ES-I3 (cell line): ENCODE measurements at regions not wholly inside any gene's neighbourhood (a gene's known extent, or its start where the extent isn't known, plus 50 kb on each side); places are given as distances from the start of the nearest gene placed in this dataset.
"Not testable (repeated sequence)": the region's sequence is repeated elsewhere in the genome, so short reads cannot be mapped to it uniquely, and the experiment has no call there.

ENCODE experiments used
- H3K36me3 ChIP-seq: 2 replicates; pipeline ENCODE4 v1.6.1; 2013; ENCODE audit warnings: mild to moderate bottlenecking, low read length, control low read depth, moderate library complexity; ENCODE audit not compliant: insufficient read depth
- H3K4me1 ChIP-seq: 2 replicates; pipeline ENCODE4 v1.6.1; 2013; ENCODE audit warnings: mild to moderate bottlenecking, control low read depth, low read length; ENCODE audit not compliant: insufficient read depth
- H3K9ac ChIP-seq: 2 replicates; pipeline ENCODE4 v1.6.1; 2013; ENCODE audit warnings: low read depth, mild to moderate bottlenecking, low read length, moderate library complexity
- H3K9me3 ChIP-seq: 2 replicates; pipeline ENCODE4 v1.6.1; 2013; ENCODE audit warnings: mild to moderate bottlenecking, low read length, moderate library complexity; ENCODE audit not compliant: control insufficient read depth, insufficient read depth

DNA sequence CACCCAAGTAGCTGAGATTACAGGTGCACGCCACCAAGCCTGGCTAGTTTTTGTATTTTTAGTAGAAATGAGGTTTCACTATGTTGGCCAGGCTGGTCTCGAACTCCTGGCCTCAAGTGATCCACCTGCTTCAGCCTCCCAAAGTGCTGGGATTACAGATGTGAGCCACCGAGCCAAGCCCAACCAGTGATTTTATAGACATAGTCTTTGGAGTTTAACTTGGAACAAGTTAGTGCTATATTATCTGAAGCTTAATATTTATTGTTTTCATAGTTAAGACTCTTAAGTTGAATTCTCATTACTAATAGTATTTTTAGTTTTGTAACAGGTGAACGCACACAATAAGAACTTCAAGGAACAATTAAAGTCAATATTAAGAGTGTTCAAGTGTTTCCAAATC is 122.1 kb downstream of the SPAG6 start:
- H3K36me3 ChIP-seq, H3K9me3 ChIP-seq: not testable (repeated sequence)

DNA sequence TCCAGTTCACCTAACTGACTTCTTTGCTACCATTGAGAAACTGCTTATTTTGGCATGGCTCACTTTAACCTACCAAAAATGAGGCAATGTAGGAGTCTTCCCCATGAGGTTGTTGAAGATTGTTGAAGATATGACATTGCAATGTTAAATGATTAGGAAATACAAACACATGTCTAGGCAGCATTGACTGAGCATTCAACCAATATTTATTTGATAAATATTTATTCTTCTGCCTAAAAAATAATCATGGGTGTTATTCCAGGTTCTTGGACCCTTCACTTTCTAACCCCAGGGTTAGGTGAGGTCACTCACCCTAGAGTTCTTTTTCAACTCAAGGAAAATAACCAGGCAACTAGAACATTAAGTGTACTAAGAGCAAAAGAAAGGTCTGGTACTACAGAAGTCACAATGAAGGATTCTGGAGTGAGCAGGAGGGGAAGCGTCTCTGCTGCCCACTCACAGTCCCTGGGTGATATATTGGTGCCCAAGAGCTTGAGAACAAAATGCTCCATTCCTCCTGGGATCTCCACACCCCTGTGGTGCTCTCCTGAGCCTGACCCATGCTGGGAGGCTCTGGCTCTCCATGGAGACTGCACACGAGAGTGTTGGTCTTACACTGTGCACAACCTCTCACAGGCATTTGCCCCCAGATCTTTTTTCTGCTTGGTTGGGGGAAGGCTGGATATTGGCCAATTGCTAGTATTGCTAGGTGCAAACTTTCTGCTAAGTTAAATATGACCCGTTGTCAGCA is 123.4 kb downstream of the SPAG6 start:
- Histone ChIP-seq H3K9me3 (no peaks in the 10 kb centered on the region), H3K4me1 (no peaks in the 10 kb centered on the region), H3K9ac (no peak overlapping the region), H3K36me3 (no peaks in the 10 kb centered on the region)

More for the DNA sequence above, 122.1 kb downstream of the SPAG6 start:
- H3K4me1 ChIP-seq, H3K9ac ChIP-seq: not testable (repeated sequence)

DNA sequence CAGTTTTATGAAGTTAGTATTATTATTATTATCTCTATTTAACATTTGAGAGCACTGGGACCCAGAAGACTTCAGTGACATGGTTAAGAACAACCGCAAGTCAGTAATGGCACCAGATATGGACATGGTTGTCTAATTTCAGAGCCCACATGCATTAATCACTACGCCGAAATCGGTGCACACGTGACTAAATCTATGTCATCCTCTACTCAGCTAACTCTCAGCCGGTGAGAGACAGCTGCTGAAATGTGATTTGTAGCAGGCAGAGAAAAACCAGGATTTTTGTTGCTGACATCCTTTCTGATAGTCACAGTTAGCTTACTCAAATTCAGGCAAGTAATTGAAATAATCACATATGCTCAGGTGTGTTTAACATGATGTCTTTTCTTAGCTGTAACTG is 127.7 kb downstream of the SPAG6 start:
- H3K36me3 ChIP-seq, result no peaks in the 10 kb centered on the region
- no peaks in the 10 kb centered on the region for H3K4me1 ChIP-seq
- H3K9me3 ChIP-seq, result no peaks in the 10 kb centered on the region
- H3K9ac ChIP-seq, result no peak overlapping the region

DNA sequence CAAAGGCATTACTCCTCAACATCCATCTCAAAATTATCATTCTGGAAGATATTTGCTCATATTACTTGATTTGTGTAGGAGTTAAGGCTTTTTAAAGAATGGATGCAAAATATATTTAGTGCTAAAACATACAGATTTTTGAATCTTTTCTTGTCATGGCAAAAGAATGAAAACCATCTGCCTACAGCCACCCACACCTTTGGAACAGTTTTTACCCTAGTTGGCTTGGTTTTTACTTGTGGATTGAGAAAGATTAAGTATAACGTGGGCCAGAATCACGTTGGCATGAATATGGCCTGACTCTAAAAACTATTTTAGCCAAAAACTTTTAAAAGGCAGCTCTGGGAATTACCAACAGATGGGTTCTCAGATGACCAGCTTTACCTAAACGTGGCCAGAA is 128.2 kb downstream of the SPAG6 start:
- no peaks in the 10 kb centered on the region for H3K4me1 ChIP-seq
- no peaks in the 10 kb centered on the region for H3K36me3 ChIP-seq
- no peaks in the 10 kb centered on the region for H3K9me3 ChIP-seq
- no peak overlapping the region for H3K9ac ChIP-seq

DNA sequence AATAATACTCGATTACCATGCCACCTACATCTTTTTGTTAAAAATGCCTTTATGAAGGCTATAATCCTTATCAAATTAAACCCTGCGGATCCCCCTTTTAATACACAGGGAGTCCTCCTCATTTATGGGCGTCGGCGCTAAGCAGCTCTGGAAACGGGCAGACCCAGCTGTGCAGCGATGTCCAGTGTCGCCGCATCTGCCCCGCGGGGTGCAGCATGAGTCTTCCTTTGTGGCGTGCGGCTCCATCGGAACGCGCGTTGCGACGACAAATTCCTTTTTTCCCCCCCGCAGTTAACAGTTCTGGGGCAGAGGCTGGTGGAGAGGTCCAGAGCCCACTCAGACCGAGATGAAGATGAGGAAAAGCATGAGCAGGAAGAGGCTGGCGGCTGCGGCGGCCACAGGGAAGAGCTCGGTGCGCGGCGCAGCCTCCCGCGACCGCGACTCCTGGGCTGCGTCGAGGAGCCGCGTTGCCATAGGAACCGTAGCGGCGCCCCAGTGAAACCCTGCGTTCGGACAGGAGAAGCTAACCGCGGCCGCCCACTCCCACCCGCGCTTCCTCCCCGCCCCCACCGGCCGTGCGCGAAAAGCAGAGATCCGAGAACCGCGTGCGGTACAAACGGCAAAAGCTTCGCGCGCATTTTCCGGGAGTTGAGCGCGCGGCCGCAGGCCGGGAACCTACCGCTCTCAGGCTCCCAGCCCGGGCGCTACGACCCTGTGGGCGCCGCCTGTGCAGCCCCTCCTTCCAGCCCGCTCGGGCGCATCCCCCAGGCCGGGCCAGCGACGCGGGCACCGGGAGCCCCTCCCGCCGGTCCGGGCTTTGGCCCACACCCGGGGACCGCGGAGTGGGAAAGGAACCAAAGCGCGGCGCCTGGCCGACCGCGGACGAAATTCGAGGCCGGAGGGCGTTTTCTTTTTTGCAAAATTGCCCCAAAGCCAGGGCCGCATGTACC is 130.6 kb downstream of the SPAG6 start:
- no peaks in the 10 kb centered on the region for H3K9me3 ChIP-seq
- H3K4me1 ChIP-seq, result no peaks in the 10 kb centered on the region
- H3K36me3 ChIP-seq, result no peaks in the 10 kb centered on the region
- H3K9ac ChIP-seq, result peak overlapping the region; percentile 60; the same call in 1 of the 2 replicates

DNA sequence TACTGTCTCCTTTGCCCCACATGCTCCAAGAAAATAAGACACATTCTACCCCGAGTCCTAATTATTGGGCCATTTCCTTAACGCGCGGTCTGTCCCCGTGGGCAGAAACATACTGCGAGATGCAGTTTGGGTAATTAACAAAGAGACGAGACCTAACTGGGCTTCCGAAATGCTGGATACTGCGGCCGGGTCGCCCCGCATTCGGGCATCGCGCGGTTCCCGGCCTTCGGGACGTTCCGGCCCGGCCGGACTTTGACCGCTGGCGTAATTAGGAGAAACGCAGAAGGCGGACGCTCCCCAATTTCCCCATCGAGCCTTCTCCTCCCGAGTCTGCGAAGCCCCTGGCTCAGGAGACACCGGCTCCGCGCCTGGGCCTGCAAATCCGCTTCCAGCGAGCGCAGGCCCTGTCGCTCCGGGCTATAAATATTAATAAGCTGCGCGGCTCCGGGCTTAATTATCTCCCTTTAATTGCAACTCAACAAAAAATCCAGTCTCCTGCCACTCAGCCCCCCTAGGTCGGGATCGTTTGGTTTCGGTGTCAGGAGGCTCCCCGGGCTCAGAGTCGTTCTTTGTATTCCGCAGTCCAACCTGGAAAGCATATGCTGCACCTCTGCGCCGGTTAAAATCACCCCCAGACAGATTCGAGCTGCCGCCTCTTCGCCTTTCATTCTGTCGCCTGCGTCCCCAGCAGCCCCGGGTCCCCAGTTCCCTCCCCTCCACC is 131.5 kb downstream of the SPAG6 start:
- Histone ChIP-seq H3K9ac (peak overlapping the region; percentile 60), H3K4me1 (peaks cover 4% of the 10 kb centered on the region; the same call in 1 of the 2 replicates), H3K36me3 (no peaks in the 10 kb centered on the region), H3K9me3 (no peaks in the 10 kb centered on the region)

DNA sequence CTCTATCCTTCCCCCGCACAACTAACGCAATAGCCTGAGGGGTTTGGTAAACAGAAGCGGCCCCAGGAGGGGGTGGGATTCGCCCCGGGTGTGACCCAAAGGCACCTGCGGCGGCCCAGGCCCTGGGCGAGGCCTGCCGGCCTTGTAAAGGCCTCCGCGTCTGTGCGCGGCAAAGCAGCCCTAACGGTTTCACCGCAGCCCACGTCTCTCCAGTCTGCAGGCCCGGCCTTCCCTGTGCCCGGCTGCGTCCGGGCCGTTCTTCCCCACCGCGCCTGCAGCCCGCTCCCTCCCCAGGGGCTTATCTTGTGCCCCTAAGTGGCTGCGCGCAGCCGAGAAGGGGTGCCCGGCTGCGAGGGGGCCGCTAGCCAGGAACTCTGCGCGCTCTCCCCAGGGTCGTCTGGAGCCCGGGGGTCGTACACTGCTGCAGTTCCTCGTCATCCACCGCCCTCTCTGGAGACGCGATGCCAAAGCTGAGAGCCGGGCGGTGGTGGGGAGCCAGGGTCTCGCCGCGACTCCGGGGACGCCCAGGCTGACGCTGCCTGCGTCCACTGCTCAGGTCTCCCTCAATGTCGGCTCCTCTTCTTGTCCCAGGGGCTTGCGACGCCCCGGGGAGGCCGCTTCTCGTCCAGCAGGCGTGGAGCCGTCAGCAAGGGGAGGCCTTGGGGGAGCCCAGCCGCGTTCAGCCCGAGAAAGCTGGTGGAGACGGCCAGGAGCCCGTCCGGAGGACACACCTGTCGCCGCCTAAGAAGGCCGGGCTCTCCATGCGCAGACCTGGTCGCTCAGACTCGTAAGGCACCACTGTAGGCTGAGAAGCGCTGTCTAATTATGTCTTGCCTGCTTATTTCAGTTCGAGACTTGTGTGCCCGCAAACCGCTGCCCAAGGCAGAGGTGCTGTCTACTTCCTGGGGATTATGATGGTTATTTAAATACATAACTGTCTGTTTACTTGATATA is 132.3 kb downstream of the SPAG6 start:
- H3K4me1 ChIP-seq, result peaks cover 12% of the 10 kb centered on the region
- no peaks in the 10 kb centered on the region for H3K36me3 ChIP-seq
- no peaks in the 10 kb centered on the region for H3K9me3 ChIP-seq
- peak overlapping the region; percentile 60 for H3K9ac ChIP-seq

DNA sequence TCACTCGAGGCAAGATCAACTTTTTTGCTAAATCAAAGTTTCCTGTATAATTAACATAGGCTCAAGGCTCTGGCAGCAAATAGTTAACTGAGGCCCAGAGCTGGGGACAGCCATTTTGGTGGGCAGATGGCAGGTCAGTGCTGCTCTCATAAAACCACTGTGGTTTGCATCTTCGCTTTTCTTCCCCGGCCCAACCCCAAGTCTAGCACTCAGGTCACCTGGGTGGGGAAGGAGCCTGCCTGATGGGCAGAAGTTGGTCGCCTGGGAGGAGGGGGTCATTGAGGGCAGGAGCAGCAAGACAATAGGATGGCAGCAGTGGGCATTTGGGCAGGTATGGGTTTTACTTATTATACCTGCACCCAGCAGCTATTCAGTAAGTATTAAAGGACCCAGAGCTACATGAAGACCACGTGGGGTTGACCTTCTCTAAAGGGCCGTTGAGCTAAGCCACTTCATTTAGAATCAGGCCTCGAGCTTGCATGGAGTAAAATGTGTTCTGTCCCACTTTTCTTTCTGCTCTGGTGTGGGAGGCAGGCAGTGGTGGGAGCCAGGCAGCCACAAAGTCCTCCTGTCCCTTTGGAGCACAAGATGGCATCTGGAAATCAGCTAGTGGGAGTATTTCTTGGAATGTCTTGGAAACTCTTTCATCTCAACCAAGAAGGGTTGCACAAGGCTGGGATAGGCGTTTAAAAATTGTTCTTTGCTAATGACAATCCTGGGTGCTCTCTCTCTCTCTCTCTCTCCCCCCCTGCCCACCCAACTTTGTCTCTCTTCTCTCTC is 133.4 kb downstream of the SPAG6 start:
- peaks cover 12% of the 10 kb centered on the region for H3K4me1 ChIP-seq
- H3K9me3 ChIP-seq, result no peaks in the 10 kb centered on the region
- H3K9ac ChIP-seq, result no peak overlapping the region
- H3K36me3 ChIP-seq, result no peaks in the 10 kb centered on the region

DNA sequence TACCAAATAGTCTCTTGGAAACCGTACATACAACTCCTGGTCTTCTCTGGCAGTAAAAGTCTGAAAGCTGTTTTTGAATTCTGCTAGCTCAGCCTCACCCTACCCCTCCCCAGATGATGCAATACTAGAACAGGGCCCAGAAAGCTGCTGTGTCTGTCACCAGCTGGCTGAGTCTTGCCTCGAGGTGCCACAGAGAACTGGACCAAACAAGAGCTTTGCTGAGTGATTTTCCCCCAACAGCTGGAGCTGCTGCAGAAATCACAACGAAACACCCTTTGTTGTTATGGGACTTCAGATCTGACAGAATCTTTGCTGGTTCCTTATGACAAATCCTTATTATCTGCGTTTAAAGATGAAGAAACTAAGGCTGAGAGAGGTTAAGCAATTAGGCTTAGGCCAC is 134.1 kb downstream of the SPAG6 start:
- H3K9me3 ChIP-seq, result no peaks in the 10 kb centered on the region
- peaks cover 12% of the 10 kb centered on the region for H3K4me1 ChIP-seq
- H3K36me3 ChIP-seq, result no peaks in the 10 kb centered on the region
- no peak overlapping the region for H3K9ac ChIP-seq

DNA sequence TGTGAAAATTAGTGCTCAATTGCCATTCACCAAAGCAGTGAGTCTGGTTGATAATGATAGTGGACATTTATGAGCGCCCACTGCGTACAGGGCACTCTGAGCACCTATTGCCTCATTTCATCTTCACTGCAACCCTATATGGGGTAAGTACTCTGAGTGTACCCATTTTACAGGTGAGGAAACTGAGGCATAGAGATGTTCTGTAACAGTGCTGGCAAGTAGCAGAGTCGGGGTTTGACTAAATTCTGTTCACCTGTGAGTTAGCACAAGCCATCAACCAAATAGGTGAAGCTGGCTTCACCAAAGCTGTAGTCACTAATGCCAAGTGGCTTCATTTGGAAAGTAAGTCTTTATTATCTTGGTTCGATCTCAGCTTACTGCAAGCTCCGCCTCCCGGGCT is 135.8 kb downstream of the SPAG6 start:
- no peaks in the 10 kb centered on the region for H3K9me3 ChIP-seq

DNA sequence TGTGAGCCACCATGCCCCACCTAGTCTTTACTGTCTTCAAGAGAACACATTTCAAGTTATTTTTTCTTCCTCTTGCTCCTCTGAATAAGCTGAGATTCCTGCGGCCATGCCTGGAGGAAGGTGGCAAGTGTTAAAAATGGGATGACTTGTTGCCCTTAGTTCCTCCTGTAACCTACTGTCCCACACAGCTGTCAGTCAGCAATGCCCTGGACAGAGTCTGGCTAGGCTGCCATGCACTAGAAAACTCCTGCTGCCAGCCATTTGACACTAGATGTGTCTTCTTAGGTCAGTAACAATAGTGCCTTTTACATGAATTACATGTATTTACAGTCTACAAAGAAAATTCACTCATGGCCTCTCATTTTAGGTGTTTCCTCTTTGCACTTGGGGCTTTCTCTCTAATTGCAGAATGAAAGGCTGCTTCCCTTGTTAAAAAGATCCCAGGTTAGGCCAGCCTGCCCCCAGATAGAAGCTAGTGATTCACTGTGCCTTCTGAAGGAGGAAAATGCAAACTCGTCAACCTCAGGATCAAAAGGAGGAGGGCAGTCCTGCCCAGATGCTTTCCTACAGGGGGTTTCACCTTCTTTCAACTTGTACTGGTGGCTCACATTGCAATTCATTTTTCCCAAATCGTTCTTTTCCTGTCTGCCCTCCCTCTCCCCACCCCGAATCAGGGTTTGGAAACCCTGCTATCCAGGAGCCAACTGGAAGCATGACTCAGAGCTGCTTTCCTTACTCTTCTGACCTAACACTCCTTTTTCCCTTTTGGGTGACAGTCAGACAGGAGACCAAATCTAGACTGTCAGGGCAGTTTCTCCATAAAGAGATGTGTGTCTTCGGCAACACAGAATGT is 136.6 kb downstream of the SPAG6 start:
- no peak overlapping the region for H3K9ac ChIP-seq
- H3K9me3 ChIP-seq, result no peaks in the 10 kb centered on the region
- H3K36me3 ChIP-seq, result no peaks in the 10 kb centered on the region
- peaks cover 12% of the 10 kb centered on the region for H3K4me1 ChIP-seq

More for the DNA sequence above, 135.8 kb downstream of the SPAG6 start:
- H3K36me3 ChIP-seq, result no peaks in the 10 kb centered on the region
- H3K4me1 ChIP-seq, result peaks cover 12% of the 10 kb centered on the region
- H3K9ac ChIP-seq, result no peak overlapping the region

DNA sequence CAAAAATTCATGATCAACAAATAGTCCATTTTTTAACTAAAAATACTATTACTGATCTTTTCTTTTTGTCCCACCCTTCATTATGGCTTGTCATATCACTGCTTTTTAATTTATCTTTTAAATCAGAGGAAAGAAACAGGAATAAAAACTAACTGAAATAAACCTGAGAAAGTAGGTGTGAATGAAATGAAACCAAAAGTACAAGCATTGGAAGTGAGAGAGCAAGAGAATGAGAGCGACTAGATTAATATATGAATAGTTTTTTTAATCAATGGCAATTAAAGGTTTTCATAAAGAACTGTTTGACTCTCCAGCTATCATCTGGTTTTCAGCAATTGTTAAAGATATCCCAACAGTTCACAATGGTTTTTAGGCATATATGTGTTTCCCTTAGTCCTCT is 137.8 kb downstream of the SPAG6 start:
- H3K9ac ChIP-seq, result no peak overlapping the region
- H3K4me1 ChIP-seq, result peaks cover 12% of the 10 kb centered on the region
- no peaks in the 10 kb centered on the region for H3K9me3 ChIP-seq
- no peaks in the 10 kb centered on the region for H3K36me3 ChIP-seq
